Neural progenitor cell (in vitro differentiated cells): ENCODE measurements at regions not wholly inside any gene's neighbourhood (a gene's known extent, or its start where the extent isn't known, plus 50 kb on each side); places are given as distances from the start of the nearest gene placed in this dataset.

ENCODE experiments used
- DNase-seq: peaks from one replicate; pipeline ENCODE4 v3.0.0-alpha.2; 2016; ENCODE audit warnings: low spot score
- H2AFZ ChIP-seq: fragments of 200-600 bp; sonication (generic); replicated peaks from 2 replicates; pipeline ENCODE4 v1.6.1; 2016; ENCODE audit warnings: antibody characterized with exemption
- H3F3A ChIP-seq: fragments of 200-600 bp; sonication (generic); 2 replicates; pipeline ENCODE4 v1.6.1; 2016; ENCODE audit warnings: antibody characterized with exemption, low read depth
- H3K27ac ChIP-seq: fragments of 200-600 bp; sonication (generic); 2 replicates; pipeline ENCODE4 v1.5.1; 2016; ENCODE audit warnings: mild to moderate bottlenecking
- H3K27me3 ChIP-seq: fragments of 200-600 bp; sonication (generic); 2 replicates; pipeline ENCODE4 v1.6.1; 2016; ENCODE audit warnings: mild to moderate bottlenecking, moderate library complexity
- H3K36me3 ChIP-seq: fragments of 200-600 bp; sonication (generic); 2 replicates; pipeline ENCODE4 v1.5.1; 2016
- H3K4me1 ChIP-seq: fragments of 200-600 bp; sonication (generic); 2 replicates; pipeline ENCODE4 v1.6.1; 2016; ENCODE audit warnings: mixed run types
- H3K4me2 ChIP-seq: fragments of 200-600 bp; sonication (generic); 2 replicates; pipeline ENCODE4 v1.6.1; 2016
- H3K4me3 ChIP-seq: fragments of 200-600 bp; sonication (generic); 2 replicates; pipeline ENCODE4 v1.5.1; 2016
- H3K79me2 ChIP-seq: fragments of 200-600 bp; sonication (generic); 2 replicates; pipeline ENCODE4 v1.6.1; 2016; ENCODE audit warnings: low read depth
- H3K9ac ChIP-seq: fragments of 200-600 bp; sonication (generic); 2 replicates; pipeline ENCODE4 v1.6.1; 2016
- H3K9me3 ChIP-seq: fragments of 200-600 bp; sonication (generic); 2 replicates; pipeline ENCODE4 v1.5.1; 2016; ENCODE audit warnings: low read depth
- H4K20me1 ChIP-seq: fragments of 200-600 bp; sonication (generic); 2 replicates; pipeline ENCODE4 v1.6.1; 2016; ENCODE audit warnings: low read depth
- H3K27ac Mint-ChIP-seq: 3 replicates; pipeline ENCODE4 v1.8.0; 2021; ENCODE audit warnings: mixed read lengths
- H3K27me3 Mint-ChIP-seq: 2 replicates; pipeline ENCODE4 v1.8.0; 2022; ENCODE audit warnings: low read depth, mild to moderate bottlenecking, inconsistent platforms, moderate library complexity, mixed read lengths; ENCODE audit not compliant: insufficient read depth
- H3K36me3 Mint-ChIP-seq: 3 replicates; pipeline ENCODE4 v1.8.0; 2021; ENCODE audit warnings: mixed read lengths
- H3K4me1 Mint-ChIP-seq: 3 replicates; pipeline ENCODE4 v1.8.0; 2021; ENCODE audit warnings: mixed read lengths
- H3K4me3 Mint-ChIP-seq: 3 replicates; pipeline ENCODE4 v1.8.0; 2021; ENCODE audit warnings: mild to moderate bottlenecking, moderate library complexity, mixed read lengths
- H3K9me3 Mint-ChIP-seq: 3 replicates; pipeline ENCODE4 v1.8.0; 2020; ENCODE audit warnings: mixed read lengths
- CTCF ChIP-seq: fragments of 200-600 bp; sonication (generic); IDR thresholded peaks from 2 replicates; pipeline ENCODE4 v1.5.1; 2017; ENCODE audit warnings: antibody characterized with exemption, mild to moderate bottlenecking
- EZH2 ChIP-seq: fragments of 200-600 bp; sonication (generic); IDR thresholded peaks from 2 replicates; pipeline ENCODE4 v1.6.1; 2017; ENCODE audit warnings: antibody characterized with exemption, mild to moderate bottlenecking, moderate library complexity
- EZH2phosphoT487 ChIP-seq: fragments of 200-600 bp; sonication (generic); IDR thresholded peaks from 2 replicates; pipeline ENCODE4 v1.6.1; 2017; ENCODE audit warnings: antibody characterized with exemption

- TF ChIP-seq EZH2 (no peak), EZH2phosphoT487 (no peak), CTCF (no peak)
- no peaks in the 10 kb centered on the region for H3K4me1 Mint-ChIP-seq
Observed at GRCh38 chr5:40071870-40072269, 607.8 kb upstream of the PTGER4 start.

DNA sequence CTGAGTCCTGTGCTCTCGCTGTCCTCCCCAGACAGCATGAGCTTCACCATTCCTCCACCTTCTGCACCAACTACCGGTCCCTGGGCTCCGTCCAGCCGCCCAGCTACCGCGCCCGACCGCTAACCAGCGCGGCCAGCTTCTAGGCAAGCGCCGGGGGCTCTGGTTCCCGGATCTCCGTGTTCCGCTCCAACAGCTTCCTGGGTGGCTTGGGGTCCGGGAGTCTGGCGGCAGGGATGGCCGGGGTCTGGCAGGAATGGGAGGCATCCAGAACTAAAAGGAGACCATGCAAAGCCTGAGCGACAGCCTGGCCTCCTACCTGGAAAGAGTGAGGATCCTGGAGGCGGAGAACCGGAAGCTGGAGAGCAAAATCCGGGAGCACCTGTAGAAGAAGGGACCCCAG, 613.1 kb upstream of the PTGER4 start:
- DNase-seq = no peak
- no peaks in the 10 kb centered on the region for H4K20me1 ChIP-seq
- H3K27me3 ChIP-seq = no peaks in the 10 kb centered on the region
- no peak overlapping the region for H3K4me3 ChIP-seq
- no peak overlapping the region for H2AFZ ChIP-seq
- no peaks in the 10 kb centered on the region for H3F3A ChIP-seq
- Mint-ChIP-seq H3K4me3 (no peak overlapping the region), H3K9me3 (no peaks in the 10 kb centered on the region), H3K4me1 (no peaks in the 10 kb centered on the region), H3K27me3 (no peaks in the 10 kb centered on the region), H3K27ac (no peak overlapping the region), H3K36me3 (no peaks in the 10 kb centered on the region)
- no peak overlapping the region for H3K27ac ChIP-seq
- TF ChIP-seq EZH2 (no peak), CTCF (no peak), EZH2phosphoT487 (no peak)
- H3K9me3 ChIP-seq = no peaks in the 10 kb centered on the region
- H3K4me1 ChIP-seq = no peaks in the 10 kb centered on the region
- H3K36me3 ChIP-seq = no peaks in the 10 kb centered on the region
- no peaks in the 10 kb centered on the region for H3K79me2 ChIP-seq
- H3K9ac ChIP-seq = no peak overlapping the region
- H3K4me2 ChIP-seq = no peak overlapping the region

More at GRCh38 chr5:40071870-40072269, 607.8 kb upstream of the PTGER4 start:
- Histone ChIP-seq H2AFZ (no peak overlapping the region), H3K79me2 (no peaks in the 10 kb centered on the region), H3K27ac (no peak overlapping the region), H3F3A (no peaks in the 10 kb centered on the region), H3K4me2 (no peak overlapping the region), H3K27me3 (no peaks in the 10 kb centered on the region), H3K9me3 (no peaks in the 10 kb centered on the region), H3K9ac (no peak overlapping the region), H3K4me3 (no peak overlapping the region), H4K20me1 (no peaks in the 10 kb centered on the region), H3K36me3 (no peaks in the 10 kb centered on the region), H3K4me1 (no peaks in the 10 kb centered on the region)
- no peak for DNase-seq
- H3K4me3 Mint-ChIP-seq = no peak overlapping the region
- H3K9me3 Mint-ChIP-seq = no peaks in the 10 kb centered on the region
- no peak overlapping the region for H3K27ac Mint-ChIP-seq
- no peaks in the 10 kb centered on the region for H3K36me3 Mint-ChIP-seq
- no peaks in the 10 kb centered on the region for H3K27me3 Mint-ChIP-seq

- H4K20me1 ChIP-seq = no peaks in the 10 kb centered on the region
- Mint-ChIP-seq H3K9me3 (no peaks in the 10 kb centered on the region), H3K36me3 (no peaks in the 10 kb centered on the region), H3K4me3 (no peak overlapping the region), H3K4me1 (no peaks in the 10 kb centered on the region), H3K27ac (no peak overlapping the region), H3K27me3 (no peaks in the 10 kb centered on the region)
- H3K4me1 ChIP-seq = no peaks in the 10 kb centered on the region
- DNase-seq = no peak
- H3K9ac ChIP-seq = no peak overlapping the region
- H3K27ac ChIP-seq = no peak overlapping the region
- no peaks in the 10 kb centered on the region for H3K9me3 ChIP-seq
- no peaks in the 10 kb centered on the region for H3F3A ChIP-seq
- H3K27me3 ChIP-seq = no peaks in the 10 kb centered on the region
- no peaks in the 10 kb centered on the region for H3K79me2 ChIP-seq
- peak overlapping the region; percentile 26 for H2AFZ ChIP-seq
- no peaks in the 10 kb centered on the region for H3K36me3 ChIP-seq
- H3K4me3 ChIP-seq = no peak overlapping the region
- TF ChIP-seq EZH2 (no peak), EZH2phosphoT487 (no peak), CTCF (no peak)
- H3K4me2 ChIP-seq = no peak overlapping the region
Observed at GRCh38 chr5:40052808-40053207, 626.9 kb upstream of the PTGER4 start.

GRCh38 chr5:40046792-40047191, 622.0 kb upstream of the DAB2 start:
- Histone ChIP-seq H3K9me3 (no peaks in the 10 kb centered on the region), H2AFZ (no peak overlapping the region), H3K4me2 (no peak overlapping the region), H3K4me1 (no peaks in the 10 kb centered on the region), H3F3A (no peaks in the 10 kb centered on the region), H3K4me3 (no peak overlapping the region), H3K79me2 (no peaks in the 10 kb centered on the region), H3K27me3 (no peaks in the 10 kb centered on the region), H3K27ac (no peak overlapping the region), H4K20me1 (no peaks in the 10 kb centered on the region), H3K36me3 (no peaks in the 10 kb centered on the region), H3K9ac (no peak overlapping the region)
- Mint-ChIP-seq H3K4me1 (no peaks in the 10 kb centered on the region), H3K4me3 (no peak overlapping the region), H3K36me3 (no peaks in the 10 kb centered on the region), H3K27ac (no peak overlapping the region), H3K9me3 (no peaks in the 10 kb centered on the region), H3K27me3 (no peaks in the 10 kb centered on the region)
- TF ChIP-seq CTCF (no peak), EZH2phosphoT487 (no peak), EZH2 (no peak)
- DNase-seq = no peak
